ENCODE measurements at regions not wholly inside any gene's neighbourhood (a gene's known extent, or its start where the extent isn't known, plus 50 kb on each side); places are given as distances from the start of the nearest gene placed in this dataset.

GRCh38 chr2:377414-377813, 89.5 kb upstream of the ALKAL2 start:
- TF ChIP-seq EZH2phosphoT487 (IDR thresholded peaks at IDR 0.05), result no peak
- TF ChIP-seq, protein P1, sequence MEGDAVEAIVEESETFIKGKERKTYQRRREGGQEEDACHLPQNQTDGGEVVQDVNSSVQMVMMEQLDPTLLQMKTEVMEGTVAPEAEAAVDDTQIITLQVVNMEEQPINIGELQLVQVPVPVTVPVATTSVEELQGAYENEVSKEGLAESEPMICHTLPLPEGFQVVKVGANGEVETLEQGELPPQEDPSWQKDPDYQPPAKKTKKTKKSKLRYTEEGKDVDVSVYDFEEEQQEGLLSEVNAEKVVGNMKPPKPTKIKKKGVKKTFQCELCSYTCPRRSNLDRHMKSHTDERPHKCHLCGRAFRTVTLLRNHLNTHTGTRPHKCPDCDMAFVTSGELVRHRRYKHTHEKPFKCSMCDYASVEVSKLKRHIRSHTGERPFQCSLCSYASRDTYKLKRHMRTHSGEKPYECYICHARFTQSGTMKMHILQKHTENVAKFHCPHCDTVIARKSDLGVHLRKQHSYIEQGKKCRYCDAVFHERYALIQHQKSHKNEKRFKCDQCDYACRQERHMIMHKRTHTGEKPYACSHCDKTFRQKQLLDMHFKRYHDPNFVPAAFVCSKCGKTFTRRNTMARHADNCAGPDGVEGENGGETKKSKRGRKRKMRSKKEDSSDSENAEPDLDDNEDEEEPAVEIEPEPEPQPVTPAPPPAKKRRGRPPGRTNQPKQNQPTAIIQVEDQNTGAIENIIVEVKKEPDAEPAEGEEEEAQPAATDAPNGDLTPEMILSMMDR (IDR thresholded peaks at IDR 0.05), result no peak
